T-helper 17 cell (primary cell): ENCODE measurements at regions not wholly inside any gene's neighbourhood (a gene's known extent, or its start where the extent isn't known, plus 50 kb on each side); places are given as distances from the start of the nearest gene placed in this dataset.
"Not testable (repeated sequence)": the region's sequence is repeated elsewhere in the genome, so short reads cannot be mapped to it uniquely, and the experiment has no call there.

ENCODE experiments used
- ATAC-seq: fragments of 150-1000 bp; cut with Tn5 transposase; 2 replicates; pipeline ENCODE4 v1.10.0; 2021; ENCODE audit warnings: mild to moderate bottlenecking, moderate library complexity
- DNase-seq, 3 donors: peaks; one replicate each; pipeline versions ENCODE4 v3.0.0 to v3.0.0-alpha.2; 2020 to 2021
- H3K9me3 ChIP-seq: one replicate; pipeline ENCODE4 v1.7.0; 2013; ENCODE audit warnings: low read length, mild to moderate bottlenecking; ENCODE audit not compliant: control insufficient read depth, poor library complexity, severe bottlenecking
- H3K27ac Mint-ChIP-seq: one replicate; pipeline ENCODE4 v1.8.0; 2022; ENCODE audit warnings: mild to moderate bottlenecking, moderate library complexity, mixed read lengths
- H3K27me3 Mint-ChIP-seq: one replicate; pipeline ENCODE4 v1.8.0; 2022; ENCODE audit warnings: mixed read lengths
- H3K36me3 Mint-ChIP-seq: one replicate; pipeline ENCODE4 v1.8.0; 2022; ENCODE audit warnings: low read depth, mixed read lengths
- H3K4me1 Mint-ChIP-seq: one replicate; pipeline ENCODE4 v1.8.0; 2022; ENCODE audit warnings: mild to moderate bottlenecking, mixed read lengths
- H3K4me3 Mint-ChIP-seq: one replicate; pipeline ENCODE4 v1.8.0; 2022; ENCODE audit warnings: mild to moderate bottlenecking, moderate library complexity, mixed read lengths

DNA sequence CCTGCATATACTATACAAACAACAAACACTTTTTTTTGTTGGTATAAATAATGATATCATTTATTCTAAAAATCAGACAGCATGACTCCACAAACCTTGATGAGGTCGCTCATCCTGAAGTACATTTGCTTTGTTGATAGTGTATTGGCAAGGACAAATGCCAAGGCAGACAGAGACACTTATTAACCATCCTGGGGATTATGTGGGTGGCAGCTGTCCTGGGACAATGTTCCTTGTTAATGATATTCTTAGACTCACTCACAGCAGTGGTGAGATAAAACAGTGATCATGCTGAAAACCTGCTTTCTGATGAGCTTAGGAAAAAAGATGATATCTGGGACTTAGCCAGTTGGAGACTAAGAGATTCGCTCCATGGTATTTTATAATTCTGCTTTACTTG is 85.4 kb upstream of the OGFRL1 start:
- Mint-ChIP-seq H3K4me3 (no peak overlapping the region), H3K36me3 (no peaks in the 10 kb centered on the region), H3K27ac (no peak overlapping the region), H3K4me1 (no peaks in the 10 kb centered on the region), H3K27me3 (peaks cover 18% of the 10 kb centered on the region)
- ATAC-seq (no peak), DNase-seq (no peak)
- H3K9me3 ChIP-seq, result no peaks in the 10 kb centered on the region

DNA sequence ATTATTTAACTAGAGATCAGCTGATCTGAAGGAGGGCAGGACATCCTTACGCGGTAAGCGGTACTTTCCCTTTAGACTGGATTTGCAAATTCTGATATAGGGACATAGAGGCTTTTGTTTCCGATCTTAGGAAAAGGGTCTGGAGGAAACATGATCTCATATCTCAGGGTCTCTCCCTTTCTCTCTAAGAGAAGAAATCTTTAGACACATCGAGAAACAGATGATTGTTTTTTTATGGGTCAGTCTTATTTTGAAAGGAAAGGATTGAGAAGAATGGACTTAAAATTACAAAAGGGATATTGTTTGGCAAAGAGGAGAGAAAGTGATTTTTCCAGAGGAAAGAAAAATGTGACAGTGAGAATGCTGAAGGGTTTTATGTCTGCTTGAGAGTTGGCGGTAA is 83.9 kb upstream of the OGFRL1 start:
- ATAC-seq, result no peak
- no peak for DNase-seq
- Mint-ChIP-seq H3K27ac (no peak overlapping the region), H3K4me3 (no peak overlapping the region), H3K4me1 (no peaks in the 10 kb centered on the region), H3K36me3 (no peaks in the 10 kb centered on the region), H3K27me3 (peaks cover 9% of the 10 kb centered on the region)
- no peaks in the 10 kb centered on the region for H3K9me3 ChIP-seq

DNA sequence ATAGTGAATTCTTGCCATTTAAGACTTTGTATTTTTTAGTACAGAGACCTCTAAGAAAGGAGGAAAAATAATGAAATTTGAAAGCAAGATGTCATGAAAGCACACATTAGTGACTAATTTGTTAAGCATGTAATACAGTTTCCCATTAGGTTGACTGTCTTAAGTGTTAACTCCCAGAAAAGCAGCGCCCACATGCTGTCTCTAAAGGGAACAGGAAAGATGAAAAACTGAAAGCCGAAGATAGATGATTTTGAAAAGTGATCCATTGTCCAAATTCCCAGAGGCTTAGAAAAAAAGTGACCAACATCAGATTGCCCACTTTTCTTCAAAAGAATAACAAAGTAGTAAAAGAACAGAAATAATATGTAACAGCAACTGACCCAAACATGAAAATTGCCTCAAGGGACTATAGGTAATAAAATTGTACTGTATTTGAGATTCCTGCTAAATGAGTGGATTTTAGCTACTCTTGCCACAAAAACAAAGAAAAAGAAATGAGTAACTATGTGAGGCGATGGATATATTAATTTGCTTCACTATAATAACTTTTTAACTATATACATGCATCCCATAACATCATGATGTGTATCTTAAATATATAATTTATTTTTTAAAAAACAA is 83.2 kb upstream of the OGFRL1 start:
- H3K4me1 Mint-ChIP-seq, result no peaks in the 10 kb centered on the region
- DNase-seq (no peak), ATAC-seq (no peak)
- no peak overlapping the region for H3K4me3 Mint-ChIP-seq
- no peaks in the 10 kb centered on the region for H3K36me3 Mint-ChIP-seq
- no peaks in the 10 kb centered on the region for H3K9me3 ChIP-seq
- peaks cover 9% of the 10 kb centered on the region for H3K27me3 Mint-ChIP-seq
- H3K27ac Mint-ChIP-seq, result no peak overlapping the region

DNA sequence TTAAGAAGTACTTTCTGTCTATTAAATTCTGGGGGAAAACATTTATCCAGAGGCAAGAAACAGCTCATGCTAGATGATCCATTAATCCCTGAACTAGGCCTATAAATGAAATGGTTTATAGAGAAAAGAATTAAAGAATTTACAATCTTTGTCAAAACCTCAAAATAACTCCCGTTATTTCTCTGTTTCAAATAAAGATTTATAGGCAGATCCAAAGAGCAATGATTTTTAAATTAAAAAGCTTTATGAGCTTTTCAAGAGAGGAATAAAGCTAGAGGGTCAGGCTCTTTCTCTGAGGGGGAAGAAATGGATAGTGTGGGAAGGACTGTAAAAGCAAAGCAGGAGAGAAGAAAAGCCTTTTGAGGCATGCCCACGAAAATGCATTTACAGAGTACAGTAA is 82.5 kb upstream of the OGFRL1 start:
- DNase-seq (no peak), ATAC-seq (no peak)
- Mint-ChIP-seq H3K27me3 (peaks cover 13% of the 10 kb centered on the region), H3K36me3 (no peaks in the 10 kb centered on the region), H3K4me1 (no peaks in the 10 kb centered on the region), H3K27ac (no peak overlapping the region), H3K4me3 (no peak overlapping the region)
- no peaks in the 10 kb centered on the region for H3K9me3 ChIP-seq

DNA sequence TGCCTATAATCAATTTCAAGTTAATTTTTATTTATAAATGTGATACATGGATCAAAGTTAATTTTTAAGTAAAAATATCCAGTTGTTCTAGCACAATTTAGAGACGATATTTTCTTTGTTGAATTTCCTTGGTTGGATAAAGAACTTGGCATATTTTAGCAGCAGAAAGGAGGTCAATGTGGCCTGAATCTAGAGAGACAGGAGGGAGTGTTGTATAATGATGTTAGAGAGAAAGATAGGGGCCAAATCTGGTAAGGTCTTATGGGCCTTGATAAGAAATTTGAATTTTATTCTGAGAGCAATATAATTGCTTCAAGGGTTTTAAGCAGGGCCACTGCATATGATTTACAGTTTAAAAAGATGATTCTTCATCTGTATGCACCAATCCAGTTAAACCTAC is 79.4 kb upstream of the OGFRL1 start:
- H3K27ac Mint-ChIP-seq, result no peak overlapping the region
- no peak for ATAC-seq
- peaks cover 15% of the 10 kb centered on the region for H3K27me3 Mint-ChIP-seq
- no peaks in the 10 kb centered on the region for H3K9me3 ChIP-seq
- H3K36me3 Mint-ChIP-seq, result no peaks in the 10 kb centered on the region
- no peak for DNase-seq
- no peak overlapping the region for H3K4me3 Mint-ChIP-seq
- no peaks in the 10 kb centered on the region for H3K4me1 Mint-ChIP-seq

DNA sequence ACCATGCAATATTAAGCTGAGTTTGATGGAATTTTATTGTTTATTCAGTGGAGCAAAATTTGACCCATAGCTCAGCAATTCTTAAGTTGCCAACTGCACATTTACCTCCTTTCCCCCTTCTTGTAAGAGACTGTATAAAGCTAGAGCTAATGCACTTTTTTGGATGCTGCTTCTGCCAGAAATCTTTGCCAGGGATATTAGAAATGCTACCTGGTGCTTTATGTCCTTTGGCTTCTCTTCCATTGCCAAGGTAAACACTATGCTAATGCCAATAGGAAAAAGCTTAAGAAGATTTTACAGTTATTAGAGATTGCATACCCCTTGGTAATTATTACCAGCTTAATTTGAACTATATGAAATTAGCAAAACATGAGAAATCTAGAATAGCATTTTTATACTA is 79.0 kb upstream of the OGFRL1 start:
- H3K36me3 Mint-ChIP-seq, result no peaks in the 10 kb centered on the region
- H3K4me1 Mint-ChIP-seq, result no peaks in the 10 kb centered on the region
- ATAC-seq (no peak), DNase-seq (no peak)
- no peak overlapping the region for H3K4me3 Mint-ChIP-seq
- no peaks in the 10 kb centered on the region for H3K9me3 ChIP-seq
- no peak overlapping the region for H3K27ac Mint-ChIP-seq
- peaks cover 13% of the 10 kb centered on the region for H3K27me3 Mint-ChIP-seq

DNA sequence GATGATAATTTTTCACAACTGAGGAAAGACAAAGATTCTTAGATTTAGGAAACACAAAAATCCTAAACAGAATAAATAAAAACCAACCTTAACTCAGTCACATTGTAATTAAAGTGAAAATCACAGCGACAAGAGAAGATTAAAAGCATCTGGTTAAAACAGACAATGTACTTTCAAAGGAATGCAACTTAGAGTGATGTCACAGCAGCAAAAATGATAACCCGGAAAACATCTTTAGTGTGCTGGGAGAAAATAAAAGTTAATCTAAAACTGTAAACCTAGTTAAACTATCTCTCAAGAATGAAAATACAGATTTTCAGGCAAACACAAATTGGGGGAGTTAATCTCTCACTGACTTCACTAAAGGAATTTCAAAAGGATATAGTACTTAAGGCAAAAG is 76.8 kb upstream of the OGFRL1 start:
- H3K9me3 ChIP-seq, result no peaks in the 10 kb centered on the region
- no peak overlapping the region for H3K4me3 Mint-ChIP-seq
- DNase-seq (no peak), ATAC-seq (no peak)
- H3K27me3 Mint-ChIP-seq, result peaks cover 5% of the 10 kb centered on the region
- no peaks in the 10 kb centered on the region for H3K4me1 Mint-ChIP-seq
- peaks cover 2% of the 10 kb centered on the region for H3K36me3 Mint-ChIP-seq
- no peak overlapping the region for H3K27ac Mint-ChIP-seq

DNA sequence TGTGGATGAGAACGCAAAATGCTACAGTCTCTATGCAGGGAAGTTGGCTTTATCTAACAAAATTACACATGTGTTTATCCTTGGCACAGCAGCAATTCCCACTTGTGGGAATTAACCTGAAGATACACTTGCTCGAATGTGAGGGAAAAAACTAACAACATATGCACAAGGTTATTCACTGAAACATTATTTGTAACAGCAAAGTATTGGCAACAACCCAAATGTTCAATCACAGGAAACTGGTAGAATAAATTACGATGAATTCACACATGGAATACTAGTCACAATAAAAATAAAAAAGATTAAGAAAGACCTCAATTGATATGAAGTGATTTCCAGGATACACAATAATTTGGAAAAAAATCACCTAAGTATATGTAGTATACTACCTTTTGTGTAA is 68.1 kb upstream of the OGFRL1 start:
- peaks cover 7% of the 10 kb centered on the region for H3K4me1 Mint-ChIP-seq
- no peak overlapping the region for H3K27ac Mint-ChIP-seq

DNA sequence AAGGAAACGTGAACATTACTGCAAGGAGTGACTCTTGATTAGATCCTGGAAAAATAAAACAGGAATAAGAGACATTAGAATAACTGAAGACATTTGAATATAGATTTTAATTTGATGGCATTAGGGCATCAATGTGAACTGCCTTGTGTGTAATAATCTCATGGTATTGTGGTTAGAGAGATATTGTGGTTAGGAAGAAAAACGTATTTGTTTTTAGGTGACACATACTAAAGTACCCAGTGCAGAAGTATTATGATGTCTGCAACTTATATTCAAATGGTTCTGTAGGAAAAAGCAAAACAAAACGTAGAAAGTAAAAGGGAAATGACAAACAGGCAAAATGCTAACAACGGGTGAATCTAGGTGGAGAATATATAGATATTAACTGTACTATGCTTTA is 65.9 kb upstream of the OGFRL1 start:
- no peaks in the 10 kb centered on the region for H3K9me3 ChIP-seq
- DNase-seq, result no peak
- Mint-ChIP-seq H3K27me3 (no peaks in the 10 kb centered on the region), H3K36me3 (no peaks in the 10 kb centered on the region), H3K4me3 (no peak overlapping the region), H3K4me1 (peaks cover 10% of the 10 kb centered on the region), H3K27ac (no peak overlapping the region)
- no peak for ATAC-seq

More for the DNA sequence above, 68.1 kb upstream of the OGFRL1 start:
- Mint-ChIP-seq H3K36me3 (peaks cover 2% of the 10 kb centered on the region), H3K27me3 (no peaks in the 10 kb centered on the region), H3K4me3 (no peak overlapping the region)
- DNase-seq (no peak), ATAC-seq (no peak)
- H3K9me3 ChIP-seq, result no peaks in the 10 kb centered on the region

DNA sequence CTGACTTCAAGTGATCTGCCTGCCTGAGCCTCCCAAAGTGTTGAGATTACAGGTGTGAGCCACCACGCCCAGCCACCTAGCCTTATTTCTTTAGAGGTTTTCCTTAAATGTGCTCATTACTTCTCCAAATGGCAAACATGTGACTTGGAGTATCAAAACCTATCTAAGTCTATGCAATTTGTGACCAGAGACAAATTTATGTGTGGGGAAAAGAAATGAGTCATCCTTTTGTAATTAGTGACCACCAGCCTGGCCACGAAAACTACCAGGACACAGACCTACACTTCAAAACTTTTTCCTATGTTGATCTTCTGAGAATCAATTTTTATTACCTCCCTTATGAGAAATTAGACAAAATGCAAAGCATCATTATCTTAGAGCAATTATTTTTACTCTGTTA is 64.6 kb upstream of the OGFRL1 start:
- DNase-seq, result no peak
- Mint-ChIP-seq H3K27ac (no peak overlapping the region), H3K27me3 (no peaks in the 10 kb centered on the region), H3K4me1 (peaks cover 16% of the 10 kb centered on the region), H3K4me3 (no peak overlapping the region), H3K36me3 (no peaks in the 10 kb centered on the region)
- no peak for ATAC-seq
- H3K9me3 ChIP-seq, result no peaks in the 10 kb centered on the region

DNA sequence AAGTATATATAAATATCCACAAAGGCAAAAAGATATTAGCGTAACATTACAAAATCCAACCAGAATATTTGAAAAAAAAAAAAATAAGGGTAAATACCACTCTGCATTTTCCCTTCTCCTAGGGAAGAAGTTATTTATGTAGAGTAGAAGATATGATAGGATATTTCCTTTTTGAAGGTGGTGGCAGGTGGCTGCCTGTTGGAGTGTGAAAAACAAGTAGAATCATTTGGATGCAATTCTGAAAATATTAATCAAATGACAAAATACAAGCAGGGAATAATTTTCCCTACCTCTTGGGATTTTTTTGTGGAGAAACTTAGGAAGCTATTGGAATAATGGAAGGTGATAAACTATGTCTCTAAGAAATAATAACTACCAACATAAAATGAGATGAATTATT is 62.5 kb upstream of the OGFRL1 start:
- no peak for ATAC-seq
- no peaks in the 10 kb centered on the region for H3K36me3 Mint-ChIP-seq
- no peaks in the 10 kb centered on the region for H3K27me3 Mint-ChIP-seq

DNA sequence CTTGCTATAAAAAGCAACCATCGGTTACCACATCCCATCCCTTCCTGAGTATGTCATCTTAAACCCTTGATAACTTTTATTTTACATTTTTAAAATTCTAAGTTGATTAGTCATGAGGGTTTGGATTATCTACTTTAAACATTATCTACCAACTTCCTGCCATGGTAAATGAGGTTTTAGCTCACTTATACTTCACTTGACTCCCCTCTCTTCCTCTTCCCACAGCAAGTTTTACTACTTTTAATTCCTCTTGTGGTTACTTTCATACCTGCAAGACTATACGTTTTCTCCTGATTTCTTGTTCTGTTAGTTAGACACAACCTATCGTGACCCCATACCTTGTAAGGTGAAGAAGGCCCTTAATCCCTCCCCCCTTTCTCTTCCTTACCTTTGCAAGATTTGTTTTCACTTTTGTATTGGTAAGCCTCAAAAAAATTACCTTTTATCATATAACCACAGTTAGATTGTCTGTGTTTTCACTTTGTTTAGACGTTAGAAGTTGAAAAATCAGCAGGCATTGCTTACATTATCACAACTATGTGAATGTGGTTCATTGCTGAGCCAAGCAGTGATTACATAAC is 60.1 kb upstream of the OGFRL1 start:
- Mint-ChIP-seq H3K36me3 (no peaks in the 10 kb centered on the region), H3K4me3 (peak overlapping the region; percentile 76), H3K4me1 (peaks cover 18% of the 10 kb centered on the region), H3K27ac (peak overlapping the region; percentile 88), H3K27me3 (no peaks in the 10 kb centered on the region)
- H3K9me3 ChIP-seq, result no peaks in the 10 kb centered on the region
- DNase-seq (no peak), ATAC-seq (peak; percentile 87)

More for the DNA sequence above, 62.5 kb upstream of the OGFRL1 start:
- no peaks in the 10 kb centered on the region for H3K9me3 ChIP-seq
- Mint-ChIP-seq H3K4me1 (peaks cover 23% of the 10 kb centered on the region), H3K27ac (no peak overlapping the region), H3K4me3 (no peak overlapping the region)
- no peak for DNase-seq

DNA sequence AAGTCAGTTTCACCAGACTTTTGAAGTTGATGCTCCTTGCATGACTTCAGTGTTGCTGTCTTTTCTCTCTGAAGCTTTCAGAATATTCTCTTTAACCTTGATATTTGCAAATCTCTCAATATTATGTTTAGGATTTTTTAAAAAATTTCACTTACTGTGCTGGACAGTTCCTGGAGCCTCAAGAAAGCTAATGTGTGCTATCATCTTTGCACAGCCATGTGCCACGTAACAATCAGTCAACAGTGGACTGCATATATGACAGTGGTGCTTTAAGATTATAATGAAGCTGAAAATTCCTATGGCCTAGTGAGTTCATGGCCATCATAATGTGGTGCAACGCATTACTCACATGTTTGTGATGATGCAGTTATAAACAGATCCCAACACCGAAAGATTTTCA is 59.1 kb upstream of the OGFRL1 start:
- peaks cover 18% of the 10 kb centered on the region for H3K4me1 Mint-ChIP-seq
- no peaks in the 10 kb centered on the region for H3K27me3 Mint-ChIP-seq
- no peaks in the 10 kb centered on the region for H3K36me3 Mint-ChIP-seq
- H3K27ac Mint-ChIP-seq, result peak overlapping the region; percentile 88
- no peak for ATAC-seq
- no peak for DNase-seq
- no peak overlapping the region for H3K4me3 Mint-ChIP-seq
- no peaks in the 10 kb centered on the region for H3K9me3 ChIP-seq

DNA sequence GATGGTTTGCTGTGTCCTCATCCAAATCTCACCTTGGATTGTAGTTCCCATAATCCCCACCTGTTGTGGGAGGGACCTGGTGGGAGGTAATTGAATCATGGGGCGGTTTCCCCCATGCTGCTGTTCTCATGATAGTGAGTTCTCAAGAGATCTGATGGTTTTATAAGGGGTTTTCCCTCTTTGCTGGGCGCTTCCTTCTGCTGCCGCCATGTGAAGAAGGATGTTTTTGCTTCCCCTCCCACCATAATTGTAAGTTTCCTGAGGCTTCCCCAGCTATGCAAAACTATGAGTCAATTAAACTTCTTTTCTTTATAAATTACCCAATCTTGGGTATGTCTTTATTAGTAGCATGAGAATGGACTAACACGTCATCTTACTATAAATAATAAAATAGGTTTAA is 55.7 kb upstream of the OGFRL1 start:
- H3K36me3 Mint-ChIP-seq, H3K27ac Mint-ChIP-seq, H3K9me3 ChIP-seq, H3K4me3 Mint-ChIP-seq, ATAC-seq, DNase-seq: not testable (repeated sequence)
- peaks cover 12% of the 10 kb centered on the region for H3K27me3 Mint-ChIP-seq
- H3K4me1 Mint-ChIP-seq, result peaks cover 17% of the 10 kb centered on the region
